Immature natural killer cell (primary cell): ENCODE measurements at regions not wholly inside any gene's neighbourhood (a gene's known extent, or its start where the extent isn't known, plus 50 kb on each side); places are given as distances from the start of the nearest gene placed in this dataset.

Experiments used
- DNase-seq, 3 donors: peaks; one replicate each; pipeline ENCODE4 v3.0.0; 2022; ENCODE audit warnings: mixed read lengths in 1 of 3
- H3K27ac Mint-ChIP-seq, 6 donors: one replicate each; pipeline ENCODE4 v1.8.0; 2020; ENCODE audit warnings: mixed read lengths in 6 of 6, mild to moderate bottlenecking in 5 of 6, inconsistent platforms in 4 of 6, moderate library complexity in 3 of 6
- H3K27me3 Mint-ChIP-seq, 3 donors: one replicate each; pipeline ENCODE4 v1.8.0; 2020 to 2021; ENCODE audit warnings: low read depth in 3 of 3, mild to moderate bottlenecking in 3 of 3, mixed read lengths in 3 of 3, moderate library complexity in 3 of 3, inconsistent platforms in 1 of 3
- H3K36me3 Mint-ChIP-seq, 3 donors: one replicate each; pipeline ENCODE4 v1.8.0; 2020; ENCODE audit warnings: mixed read lengths in 3 of 3, inconsistent platforms in 2 of 3, mild to moderate bottlenecking in 2 of 3
- H3K4me1 Mint-ChIP-seq, 2 donors: one replicate each; pipeline ENCODE4 v1.8.0; 2020; ENCODE audit warnings: inconsistent platforms in 2 of 2, mild to moderate bottlenecking in 2 of 2, mixed read lengths in 2 of 2, moderate library complexity in 1 of 2
- H3K4me3 Mint-ChIP-seq, 5 donors: one replicate each; pipeline ENCODE4 v1.8.0; 2020; ENCODE audit warnings: mild to moderate bottlenecking in 5 of 5, mixed read lengths in 5 of 5, inconsistent platforms in 3 of 5, moderate library complexity in 3 of 5
- H3K9me3 Mint-ChIP-seq, 6 donors: one replicate each; pipeline ENCODE4 v1.8.0; 2020; ENCODE audit warnings: mild to moderate bottlenecking in 6 of 6, mixed read lengths in 6 of 6, inconsistent platforms in 4 of 6, moderate library complexity in 3 of 6

DNA sequence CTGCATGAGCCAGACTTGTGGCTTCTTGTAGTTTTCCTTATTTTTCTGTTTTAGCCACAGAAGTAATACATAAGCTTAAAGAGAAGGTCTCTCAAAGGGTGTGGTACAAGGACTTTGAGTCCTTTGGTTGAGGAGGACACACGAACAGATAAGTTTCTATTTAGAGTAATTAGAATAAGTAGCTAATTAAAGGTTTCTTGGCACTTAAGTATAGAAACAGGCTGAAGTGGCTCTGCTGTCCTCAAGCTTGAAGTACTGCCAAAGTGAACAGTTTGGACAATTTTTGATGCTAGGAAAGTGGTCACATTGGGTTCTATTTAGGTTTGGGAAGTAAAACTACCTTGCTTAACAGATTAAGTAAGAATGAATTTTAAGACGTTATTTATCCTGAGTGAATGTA is 278.3 kb upstream of the MPDZ start:
- H3K36me3 Mint-ChIP-seq = no peaks in the 10 kb centered on the region
- H3K4me3 Mint-ChIP-seq = no peak overlapping the region
- no peak overlapping the region for H3K27ac Mint-ChIP-seq
- DNase-seq = no peak
- H3K9me3 Mint-ChIP-seq = peaks cover 0 to 22% (median 2%) of the 10 kb centered on the region in 6 donors
- no peaks in the 10 kb centered on the region for H3K27me3 Mint-ChIP-seq
- no peaks in the 10 kb centered on the region for H3K4me1 Mint-ChIP-seq

- Mint-ChIP-seq H3K9me3 (peaks cover 0 to 22% (median 3%) of the 10 kb centered on the region in 6 donors), H3K36me3 (no peaks in the 10 kb centered on the region), H3K4me3 (no peak overlapping the region), H3K27me3 (no peaks in the 10 kb centered on the region), H3K27ac (no peak overlapping the region), H3K4me1 (no peaks in the 10 kb centered on the region)
- DNase-seq = no peak
These were observed 277.2 kb upstream of the MPDZ start for GRCh38 chr9:13556656-13557055.

GRCh38 chr9:13555989-13556500 is 276.6 kb upstream of the MPDZ start:
- Mint-ChIP-seq H3K4me3 (no peak overlapping the region), H3K4me1 (no peaks in the 10 kb centered on the region)

GRCh38 chr9:13555516-13555915 is 276.0 kb upstream of the MPDZ start:
- no peaks in the 10 kb centered on the region for H3K4me1 Mint-ChIP-seq
- DNase-seq = no peak
- peaks cover 0 to 3% (median 0%) of the 10 kb centered on the region in 3 donors for H3K27me3 Mint-ChIP-seq
- H3K4me3 Mint-ChIP-seq = no peak overlapping the region
- H3K27ac Mint-ChIP-seq = no peak overlapping the region
- peaks cover 4 to 24% (median 5%) of the 10 kb centered on the region in 6 donors for H3K9me3 Mint-ChIP-seq
- H3K36me3 Mint-ChIP-seq = no peaks in the 10 kb centered on the region

More at GRCh38 chr9:13555989-13556500, 276.6 kb upstream of the MPDZ start:
- H3K9me3 Mint-ChIP-seq = peaks cover 2 to 24% (median 5%) of the 10 kb centered on the region in 6 donors
- DNase-seq = no peak
- H3K27me3 Mint-ChIP-seq = peaks cover 0 to 3% (median 0%) of the 10 kb centered on the region in 3 donors
- H3K36me3 Mint-ChIP-seq = no peaks in the 10 kb centered on the region
- no peak overlapping the region for H3K27ac Mint-ChIP-seq

GRCh38 chr9:13554626-13555025 is 275.1 kb upstream of the MPDZ start:
- Mint-ChIP-seq H3K27me3 (peaks cover 0 to 3% (median 0%) of the 10 kb centered on the region in 3 donors), H3K4me3 (no peak overlapping the region), H3K4me1 (no peaks in the 10 kb centered on the region), H3K9me3 (peaks cover 4 to 18% (median 10%) of the 10 kb centered on the region in 6 donors), H3K27ac (no peak overlapping the region), H3K36me3 (no peaks in the 10 kb centered on the region)
- DNase-seq = no peak

DNA sequence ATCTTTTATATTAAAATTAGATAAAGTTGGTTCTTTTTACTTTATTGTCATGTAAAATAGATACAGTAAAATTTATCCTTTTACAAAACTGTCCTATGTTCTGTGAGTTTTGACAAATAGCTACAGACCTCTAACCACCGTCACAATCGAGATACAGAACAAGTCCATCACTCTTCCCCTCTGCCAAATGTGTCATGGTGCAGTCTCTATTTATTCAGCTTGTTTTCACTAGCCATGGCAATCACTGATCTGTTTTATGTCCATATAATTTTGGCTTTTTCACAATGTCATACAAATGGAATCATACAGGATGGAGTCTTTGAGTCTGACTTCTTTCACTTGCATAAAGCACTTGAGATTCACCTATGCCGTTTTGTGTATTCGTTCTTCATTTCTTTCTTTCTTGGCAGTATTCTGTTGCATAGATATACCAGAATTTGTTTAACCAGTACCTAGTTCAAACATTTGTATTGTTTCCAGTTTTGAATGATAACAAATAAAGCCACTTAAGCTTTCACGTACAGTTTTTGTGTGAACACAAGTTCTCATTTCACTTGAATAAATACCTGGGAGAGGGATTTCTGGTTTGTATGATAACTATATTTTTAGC is 273.2 kb upstream of the MPDZ start:
- Mint-ChIP-seq H3K9me3 (peaks cover 4 to 25% (median 12%) of the 10 kb centered on the region in 6 donors), H3K27me3 (peaks cover 0 to 3% (median 0%) of the 10 kb centered on the region in 3 donors), H3K4me3 (no peak overlapping the region), H3K36me3 (no peaks in the 10 kb centered on the region), H3K27ac (no peak overlapping the region), H3K4me1 (no peaks in the 10 kb centered on the region)
- no peak for DNase-seq

GRCh38 chr9:13550519-13550918 is 271.0 kb upstream of the MPDZ start:
- no peak overlapping the region for H3K27ac Mint-ChIP-seq
- H3K4me3 Mint-ChIP-seq = no peak overlapping the region
- DNase-seq = no peak
- peaks cover 0 to 3% (median 0%) of the 10 kb centered on the region in 3 donors for H3K27me3 Mint-ChIP-seq
- H3K36me3 Mint-ChIP-seq = no peaks in the 10 kb centered on the region
- H3K4me1 Mint-ChIP-seq = no peaks in the 10 kb centered on the region
- peaks cover 5 to 26% (median 14%) of the 10 kb centered on the region in 6 donors for H3K9me3 Mint-ChIP-seq

DNA sequence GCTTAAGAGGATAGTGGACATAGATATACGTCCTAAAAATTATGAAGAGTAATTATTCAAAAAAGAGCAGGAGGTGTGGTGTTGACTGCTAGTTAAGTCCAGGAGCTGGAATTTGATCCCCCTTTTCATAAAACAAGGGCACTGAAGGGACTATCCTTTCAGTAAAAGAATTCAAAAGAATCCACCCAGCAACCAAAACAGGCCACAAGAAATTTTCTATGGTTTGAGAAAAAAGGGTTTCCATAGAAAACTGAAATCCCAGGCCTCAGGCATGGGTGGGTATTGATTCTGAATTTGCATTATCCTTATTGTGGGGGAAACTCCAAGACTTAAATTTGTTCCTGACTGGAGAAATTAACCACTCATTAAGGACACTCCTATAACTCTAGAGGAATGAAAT is 269.0 kb upstream of the MPDZ start:
- H3K9me3 Mint-ChIP-seq = peaks cover 3 to 33% (median 17%) of the 10 kb centered on the region in 6 donors
- H3K4me3 Mint-ChIP-seq = no peak overlapping the region
- no peaks in the 10 kb centered on the region for H3K36me3 Mint-ChIP-seq
- H3K27me3 Mint-ChIP-seq = peaks cover 0 to 3% (median 0%) of the 10 kb centered on the region in 3 donors
- no peak for DNase-seq
- no peaks in the 10 kb centered on the region for H3K4me1 Mint-ChIP-seq
- no peak overlapping the region for H3K27ac Mint-ChIP-seq

DNA sequence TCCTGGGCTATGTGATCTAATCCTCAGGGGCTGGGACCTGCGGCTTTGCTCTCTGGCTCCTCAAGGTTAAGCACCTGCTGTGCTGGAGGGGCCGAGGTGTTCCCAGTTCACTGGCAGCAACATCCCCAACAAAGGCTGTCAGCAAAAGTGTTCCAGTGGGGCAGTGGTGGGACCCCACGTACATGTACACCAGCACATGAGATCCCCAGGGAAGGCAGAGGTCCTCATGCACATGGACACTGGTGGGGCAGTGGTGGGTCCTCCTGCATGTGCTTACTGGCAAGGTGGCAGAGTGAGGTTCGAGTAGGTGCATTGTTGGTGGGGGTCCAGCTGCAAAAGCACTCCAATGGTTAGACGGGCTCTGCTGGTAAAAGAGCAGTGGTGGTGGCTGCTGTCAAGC is 255.6 kb upstream of the MPDZ start:
- H3K27ac Mint-ChIP-seq = no peak overlapping the region
- H3K27me3 Mint-ChIP-seq = peaks cover 0 to 2% (median 0%) of the 10 kb centered on the region in 3 donors
- H3K9me3 Mint-ChIP-seq = peaks cover 6 to 42% (median 12%) of the 10 kb centered on the region in 6 donors
- H3K36me3 Mint-ChIP-seq = no peaks in the 10 kb centered on the region
- DNase-seq = no peak
- H3K4me3 Mint-ChIP-seq = no peak overlapping the region
- H3K4me1 Mint-ChIP-seq = no peaks in the 10 kb centered on the region

GRCh38 chr9:13534006-13534405 is 254.5 kb upstream of the MPDZ start:
- Mint-ChIP-seq H3K4me1 (no peaks in the 10 kb centered on the region), H3K36me3 (no peaks in the 10 kb centered on the region), H3K27ac (no peak overlapping the region), H3K27me3 (peaks cover 0 to 2% (median 0%) of the 10 kb centered on the region in 3 donors), H3K9me3 (peaks cover 6 to 48% (median 11%) of the 10 kb centered on the region in 6 donors), H3K4me3 (no peak overlapping the region)
- DNase-seq = no peak

DNA sequence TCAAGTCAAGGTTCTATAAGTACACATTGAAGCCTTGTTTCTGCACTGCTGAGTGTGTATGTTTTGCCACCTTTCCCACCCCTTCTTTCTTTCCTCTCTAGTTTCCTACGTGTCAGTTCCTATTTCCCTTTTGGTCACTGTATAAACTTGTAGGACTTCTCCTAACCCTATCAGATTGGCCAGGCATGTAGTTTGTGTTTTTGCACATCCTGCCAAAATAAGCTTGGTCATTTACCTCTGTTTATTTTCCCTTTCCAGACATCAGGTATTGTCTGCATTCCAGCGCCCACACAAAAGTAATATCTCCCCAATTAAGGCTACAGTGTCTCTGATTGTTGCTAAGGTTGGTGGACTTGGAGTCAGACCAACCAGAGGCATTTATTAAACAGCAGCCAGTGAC is 252.9 kb upstream of the MPDZ start:
- Mint-ChIP-seq H3K36me3 (no peaks in the 10 kb centered on the region), H3K27me3 (peaks cover 0 to 2% (median 0%) of the 10 kb centered on the region in 3 donors), H3K27ac (no peak overlapping the region), H3K4me3 (no peak overlapping the region), H3K9me3 (peaks cover 8 to 48% (median 13%) of the 10 kb centered on the region in 6 donors), H3K4me1 (no peaks in the 10 kb centered on the region)
- no peak for DNase-seq

DNA sequence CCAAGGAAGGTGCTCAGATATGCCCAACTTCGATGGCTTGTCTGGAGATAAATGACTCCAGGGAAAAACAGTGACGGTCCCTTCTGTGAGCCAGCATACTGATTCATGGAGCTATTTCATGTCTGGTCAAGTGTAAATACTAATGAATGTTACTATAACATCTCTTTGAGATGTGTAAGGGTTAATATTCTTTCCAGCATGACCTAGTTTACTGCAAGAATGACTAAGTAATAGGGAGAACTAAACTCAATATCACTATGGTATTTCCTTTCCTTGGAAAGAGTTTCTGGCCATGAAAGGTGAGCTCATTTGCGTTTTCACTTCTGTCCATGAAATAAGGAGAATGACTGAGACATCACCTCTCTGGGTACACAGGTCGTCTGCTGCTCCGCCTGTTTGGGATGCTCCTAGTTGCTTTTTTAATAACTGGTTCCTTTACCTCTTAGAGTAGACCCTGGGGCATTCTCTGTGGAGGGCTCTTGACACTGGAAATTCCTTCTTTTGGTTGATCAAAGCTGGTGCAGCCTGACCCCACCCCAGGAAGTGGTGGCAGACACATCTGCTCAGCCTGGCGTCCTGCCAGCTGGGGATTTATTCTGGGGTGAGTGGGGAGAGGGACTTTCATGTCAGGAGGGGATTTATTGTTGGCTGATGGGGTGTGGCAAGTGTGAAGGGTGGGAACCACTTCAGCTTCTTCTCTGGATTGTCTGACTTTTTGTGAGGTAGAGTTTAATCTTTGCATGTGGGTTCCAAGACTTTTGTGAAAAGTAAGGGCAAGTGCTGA is 250.0 kb upstream of the MPDZ start:
- Mint-ChIP-seq H3K9me3 (peaks cover 6 to 40% (median 13%) of the 10 kb centered on the region in 6 donors), H3K4me3 (no peak overlapping the region), H3K36me3 (no peaks in the 10 kb centered on the region), H3K27me3 (peaks cover 0 to 2% (median 0%) of the 10 kb centered on the region in 3 donors), H3K27ac (no peak overlapping the region), H3K4me1 (no peaks in the 10 kb centered on the region)
- DNase-seq = no peak

- DNase-seq = no peak
- Mint-ChIP-seq H3K27me3 (no peaks in the 10 kb centered on the region), H3K4me1 (no peaks in the 10 kb centered on the region), H3K9me3 (peaks cover 3 to 17% (median 9%) of the 10 kb centered on the region in 6 donors), H3K27ac (no peak overlapping the region), H3K4me3 (no peak overlapping the region), H3K36me3 (no peaks in the 10 kb centered on the region)
These were observed 244.8 kb upstream of the MPDZ start for GRCh38 chr9:13524245-13524644.

DNA sequence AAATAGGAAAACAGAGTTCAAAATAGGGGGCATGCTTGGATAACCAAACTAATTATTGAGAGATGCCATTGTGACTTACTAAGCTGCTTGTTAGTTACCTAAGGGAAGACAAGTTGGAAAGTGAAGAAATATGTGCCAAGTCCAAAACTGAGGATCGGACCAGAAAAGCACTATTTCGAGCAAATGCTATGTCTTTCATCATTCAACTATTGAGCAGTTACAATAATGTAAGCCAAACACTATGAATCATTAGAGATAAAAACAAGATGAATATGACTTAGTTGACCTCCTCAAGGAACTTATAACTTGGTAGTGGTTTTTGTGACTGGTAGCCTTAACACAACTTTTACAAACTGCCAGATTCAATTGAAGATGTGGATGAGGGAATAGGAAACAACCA is 240.6 kb upstream of the MPDZ start:
- no peaks in the 10 kb centered on the region for H3K4me1 Mint-ChIP-seq
- H3K9me3 Mint-ChIP-seq = peaks cover 0 to 29% (median 9%) of the 10 kb centered on the region in 6 donors
- DNase-seq = no peak
- no peak overlapping the region for H3K4me3 Mint-ChIP-seq
- H3K27me3 Mint-ChIP-seq = peaks cover 0 to 3% (median 0%) of the 10 kb centered on the region in 3 donors
- H3K27ac Mint-ChIP-seq = no peak overlapping the region
- no peaks in the 10 kb centered on the region for H3K36me3 Mint-ChIP-seq
